H1 (cell line): ENCODE measurements at regions not wholly inside any gene's neighbourhood (a gene's known extent, or its start where the extent isn't known, plus 50 kb on each side); places are given as distances from the start of the nearest gene placed in this dataset.

Experiments used
- CTCF ChIA-PET: fragments of 300-600 bp; sonication (Branson Sonifier 250); formaldehyde crosslinking; loops from one replicate; lab custom pipeline; 2021; ENCODE audit not compliant: partially characterized antibody; lab: Charles Lee
- POLR2A ChIA-PET: fragments of 300-600 bp; sonication (Branson Sonifier 250); formaldehyde crosslinking; loops from one replicate; lab custom pipeline; 2021; ENCODE audit warnings: inconsistent platforms; ENCODE audit not compliant: partially characterized antibody; lab: Charles Lee
- DNase-seq, 2 experiments: peaks; one replicate each; pipeline versions ENCODE4 v3.0.0 to v3.0.0-alpha.2; 2010 to 2022; ENCODE audit warnings: low spot score in 2 of 2, low read depth in 1 of 2, mixed read lengths in 1 of 2
- FAIRE-seq: peaks from 2 replicates; lab custom pipeline; 2011; peaks lifted over from hg19 to GRCh38; lab: Jason Lieb, UNC
- H2AFZ ChIP-seq: 2 replicates; pipeline ENCODE4 v1.8.1; 2012; ENCODE audit warnings: low read length, inconsistent platforms
- H2AK5ac ChIP-seq: 2 replicates; pipeline ENCODE4 v1.6.1; 2013; ENCODE audit warnings: low read depth, low read length
- H2BK120ac ChIP-seq: replicated peaks from 2 replicates; pipeline ENCODE3; 2013; ENCODE audit warnings: low read depth, low read length, inconsistent platforms
- H2BK12ac ChIP-seq: 2 replicates; pipeline ENCODE4 v1.6.1; 2013; ENCODE audit warnings: low read depth, low read length
- H2BK15ac ChIP-seq: 2 replicates; pipeline ENCODE4 v1.6.1; 2013; ENCODE audit warnings: low read length
- H2BK20ac ChIP-seq: 2 replicates; pipeline ENCODE4 v1.6.1; 2013; ENCODE audit warnings: low read length
- H2BK5ac ChIP-seq: 2 replicates; pipeline ENCODE4 v1.6.1; 2013; ENCODE audit warnings: low read depth, low read length
- H3K14ac ChIP-seq: 2 replicates; pipeline ENCODE4 v1.6.1; 2013; ENCODE audit warnings: inconsistent platforms; ENCODE audit not compliant: insufficient read length
- H3K18ac ChIP-seq: 2 replicates; pipeline ENCODE4 v1.6.1; 2013; ENCODE audit warnings: low read length; ENCODE audit errors: extremely low read depth
- H3K23ac ChIP-seq: 2 replicates; pipeline ENCODE4 v1.6.1; 2013; ENCODE audit warnings: inconsistent platforms; ENCODE audit not compliant: insufficient read length
- H3K23me2 ChIP-seq: 2 replicates; pipeline ENCODE4 v1.6.1; 2013; ENCODE audit warnings: low read depth, low read length
- H3K27ac ChIP-seq: 2 replicates; pipeline ENCODE4 v1.6.1; 2011; ENCODE audit warnings: low read depth, low read length, inconsistent platforms
- H3K27me3 ChIP-seq, 4 experiments: replicated peaks in 1 of 4; 1 replicate in 1 of 4; 2 replicates in 3 of 4; pipeline versions ENCODE4 v1.6.1 to v1.8.1; 2011 to 2013; ENCODE audit warnings: low read length in 3 of 4, mild to moderate bottlenecking in 3 of 4, inconsistent platforms in 2 of 4, mixed read lengths in 2 of 4, moderate library complexity in 1 of 4; ENCODE audit not compliant: control insufficient read depth in 3 of 4, insufficient read depth in 3 of 4; ENCODE audit errors: extremely low read depth in 1 of 4
- H3K36me3 ChIP-seq, 4 experiments: 2 replicates each; pipeline versions ENCODE4 v1.6.1 to v1.8.1; 2011 to 2013; ENCODE audit warnings: mild to moderate bottlenecking in 4 of 4, low read length in 3 of 4, moderate library complexity in 2 of 4, control low read depth in 1 of 4, inconsistent platforms in 1 of 4; ENCODE audit not compliant: insufficient read depth in 4 of 4, control insufficient read depth in 2 of 4
- H3K4ac ChIP-seq: replicated peaks from 2 replicates; pipeline ENCODE3; 2013; ENCODE audit warnings: low read length, low read depth, mixed read lengths, inconsistent platforms; ENCODE audit not compliant: insufficient read length
- H3K4me1 ChIP-seq, 4 experiments: replicated peaks in 1 of 4; 1 replicate in 1 of 4; 2 replicates in 3 of 4; pipeline versions ENCODE4 v1.6.1 to v1.8.1; 2011 to 2013; ENCODE audit warnings: low read length in 3 of 4, inconsistent platforms in 2 of 4, mixed read lengths in 1 of 4; ENCODE audit not compliant: insufficient read depth in 4 of 4, control insufficient read depth in 3 of 4
- H3K4me2 ChIP-seq, 2 experiments: 2 replicates each; pipeline versions ENCODE4 v1.6.1 to v1.8.1; 2011 to 2013; ENCODE audit warnings: low read depth in 2 of 2, low read length in 2 of 2, control low read depth in 1 of 2, inconsistent platforms in 1 of 2, mild to moderate bottlenecking in 1 of 2; ENCODE audit not compliant: insufficient read depth in 1 of 2
- H3K4me3 ChIP-seq, 4 experiments: fragments of 200-600, 300-600 bp in 1 of 4; sonication (generic), shearing (Covaris generic), sonication (Bioruptor Twin) in 1 of 4; 2 replicates each; pipeline versions ENCODE4 v1.5.1 to v1.8.1; 2011 to 2016; ENCODE audit warnings: low read length in 4 of 4, low read depth in 3 of 4, control low read depth in 2 of 4, inconsistent platforms in 2 of 4, mild to moderate bottlenecking in 2 of 4, mixed read lengths in 1 of 4, moderate library complexity in 1 of 4; ENCODE audit not compliant: insufficient read depth in 2 of 4; ENCODE audit errors: extremely low read depth in 1 of 4
- H3K56ac ChIP-seq: replicated peaks from 2 replicates; pipeline ENCODE3; 2013; ENCODE audit warnings: low read depth, mild to moderate bottlenecking, mixed read lengths, low read length, inconsistent platforms; ENCODE audit not compliant: insufficient read length
- H3K79me1 ChIP-seq: 2 replicates; pipeline ENCODE4 v1.6.1; 2013; ENCODE audit warnings: low read depth, low read length, control low read depth
- H3K79me2 ChIP-seq, 2 experiments: 2 replicates each; pipeline versions ENCODE4 v1.6.1 to v1.8.1; 2012 to 2013; ENCODE audit warnings: low read length in 2 of 2, mild to moderate bottlenecking in 2 of 2, inconsistent platforms in 1 of 2; ENCODE audit not compliant: insufficient read depth in 2 of 2, control insufficient read depth in 1 of 2
- H3K9ac ChIP-seq, 4 experiments: replicated peaks in 1 of 4; 1 replicate in 1 of 4; 2 replicates in 3 of 4; pipeline versions ENCODE4 v1.6.1 to v1.8.1; 2011 to 2013; ENCODE audit warnings: low read depth in 3 of 4, low read length in 3 of 4, control low read depth in 2 of 4, mild to moderate bottlenecking in 2 of 4, moderate library complexity in 2 of 4, inconsistent platforms in 1 of 4; ENCODE audit errors: extremely low read depth in 1 of 4
- H3K9me3 ChIP-seq, 2 experiments: 2 replicates each; pipeline versions ENCODE4 v1.6.1 to v1.8.1; 2012 to 2013; ENCODE audit warnings: mild to moderate bottlenecking in 2 of 2, moderate library complexity in 2 of 2, control low read depth in 1 of 2, inconsistent platforms in 1 of 2, low read depth in 1 of 2, low read length in 1 of 2, mixed read lengths in 1 of 2; ENCODE audit not compliant: insufficient read depth in 2 of 2
- H4K20me1 ChIP-seq, 2 experiments: replicated peaks in 1 of 2; 2 replicates each; pipeline versions ENCODE3 to v1.8.1; 2011 to 2013; ENCODE audit warnings: inconsistent platforms in 2 of 2, low read length in 2 of 2, mild to moderate bottlenecking in 1 of 2; ENCODE audit not compliant: insufficient read depth in 2 of 2, control insufficient read depth in 1 of 2
- H4K5ac ChIP-seq: 2 replicates; pipeline ENCODE4 v1.6.1; 2013; ENCODE audit warnings: low read length, low read depth, mixed read lengths, inconsistent platforms; ENCODE audit not compliant: insufficient read length
- H4K8ac ChIP-seq: 2 replicates; pipeline ENCODE4 v1.8.0; 2013; ENCODE audit warnings: mild to moderate bottlenecking, moderate library complexity, low read length, inconsistent platforms; ENCODE audit not compliant: insufficient read depth; ENCODE audit errors: extremely low read depth
- H4K91ac ChIP-seq: replicated peaks from 2 replicates; pipeline ENCODE3; 2013; ENCODE audit warnings: low read length, mixed read lengths, inconsistent platforms; ENCODE audit not compliant: insufficient read length
- BCL11A ChIP-seq, 2 experiments: IDR thresholded peaks; one replicate each; pipeline ENCODE4 v1.6.1; 2011; ENCODE audit warnings: low read depth in 2 of 2, low read length in 2 of 2, mild to moderate bottlenecking in 2 of 2
- CREB1 ChIP-seq: IDR thresholded peaks from 2 replicates; pipeline ENCODE4 v1.6.1; 2012; ENCODE audit warnings: inconsistent platforms
- CTBP2 ChIP-seq: IDR thresholded peaks from 2 replicates; pipeline ENCODE4 v1.7.0; 2011; ENCODE audit warnings: borderline replicate concordance, mild to moderate bottlenecking, moderate library complexity, mixed read lengths, low read length; ENCODE audit not compliant: insufficient read depth, insufficient read length
- PHF8 ChIP-seq: fragments of 200-600 bp; sonication (generic); conservative IDR thresholded peaks from 2 replicates; pipeline ENCODE4 v1.7.1; 2012; ENCODE audit warnings: low read depth, mild to moderate bottlenecking, inconsistent platforms, low read length, moderate library complexity
- RFX5 ChIP-seq: IDR thresholded peaks from 2 replicates; pipeline ENCODE4 v1.6.1; 2011; ENCODE audit warnings: low read depth, low read length, improper control_type of control experiment, borderline replicate concordance
- SP4 ChIP-seq: IDR thresholded peaks from 2 replicates; pipeline ENCODE4 v1.6.1; 2012; ENCODE audit warnings: low read length, inconsistent platforms
- TAF1 ChIP-seq: IDR thresholded peaks from 2 replicates; pipeline ENCODE4 v1.6.1; 2011; ENCODE audit warnings: mild to moderate bottlenecking, low read depth, low read length
- TBP ChIP-seq: IDR thresholded peaks from 2 replicates; pipeline ENCODE4 v1.6.1; 2011; ENCODE audit warnings: low read depth, low read length, improper control_type of control experiment
- WGBS, 2 experiments: shearing (Covaris generic) in 1 of 2; methylation state at CpG; one replicate each; pipeline versions ENCODE4 v1.1.6 to v1.1.7; 2013 to 2015; ENCODE audit warnings: low lambda C conversion rate in 2 of 2, mixed read lengths in 2 of 2, inconsistent platforms in 1 of 2, low coverage in 1 of 2, missing lambda C conversion rate in 1 of 2; ENCODE audit not compliant: insufficient replicate concordance in 2 of 2, insufficient coverage in 1 of 2, insufficient read length in 1 of 2; ENCODE audit errors: extremely low coverage in 1 of 2, missing lambda C conversion rate in 1 of 2; 5-methylcytosine and 5-hydroxymethylcytosine counted together
- TF ChIP-seq, protein P1 (sequence below): IDR thresholded peaks from 2 replicates; pipeline ENCODE4 v1.6.1; 2012; ENCODE audit warnings: low read length, inconsistent platforms

DNA sequence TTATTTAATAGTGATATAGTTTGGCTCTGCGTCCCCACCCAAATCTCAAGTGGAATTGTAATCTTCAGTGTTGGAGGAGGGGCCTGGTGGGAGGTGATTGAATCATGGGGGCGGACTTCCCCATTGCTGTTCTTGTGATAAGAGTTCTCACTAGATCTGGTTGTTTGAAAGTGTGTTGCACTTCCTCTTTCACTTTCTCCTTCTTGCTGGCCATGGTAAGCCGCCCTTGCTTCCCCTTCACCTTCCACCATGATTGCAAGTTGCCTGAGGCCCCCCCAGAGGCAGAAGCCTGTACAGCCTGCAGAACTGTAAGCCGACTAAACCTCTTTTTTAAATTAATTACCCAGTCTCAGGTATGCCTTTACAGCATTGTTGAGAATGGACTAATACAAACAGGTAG is 101.4 kb downstream of the MTPAP start:
- Histone ChIP-seq H3K79me2 (no peaks in the 10 kb centered on the region), H2BK15ac (no peak overlapping the region), H3K27ac (no peak overlapping the region), H3K27me3 (no peaks in the 10 kb centered on the region), H2BK5ac (no peak overlapping the region), H2AK5ac (no peak overlapping the region), H3K9me3 (no peaks in the 10 kb centered on the region), H2BK20ac (no peak overlapping the region), H4K20me1 (no peaks in the 10 kb centered on the region), H3K9ac (no peak overlapping the region), H4K5ac (no peak overlapping the region), H2BK120ac (no peak overlapping the region), H3K23me2 (no peaks in the 10 kb centered on the region), H4K8ac (no peak overlapping the region), H3K4me2 (no peak overlapping the region), H3K4me3 (no peak overlapping the region), H3K23ac (no peak overlapping the region), H3K14ac (no peak overlapping the region), H3K4ac (no peak overlapping the region), H3K4me1 (no peaks in the 10 kb centered on the region), H4K91ac (no peak overlapping the region), H3K36me3 (no peaks in the 10 kb centered on the region), H2BK12ac (no peak overlapping the region), H2AFZ (no peak overlapping the region), H3K79me1 (no peaks in the 10 kb centered on the region), H3K18ac (no peak overlapping the region), H3K56ac (no peak overlapping the region)
- ChIA-PET CTCF (interaction anchor here (1.0 to 1.5 kb wide), 5 partner anchors 9 to 250 kb away, joined by 3 to 5 read pairs (median 3); no protein-coding TSS in a partner anchor), POLR2A (no interaction called here)
- FAIRE-seq (no peak), DNase-seq (no peak)
- WGBS, 2 experiments: 88% methylated on average over 4 of the region's 4 CpGs; no CpG with 5 or more reads in 1 of the 2 experiments
- TF ChIP-seq, protein P1, sequence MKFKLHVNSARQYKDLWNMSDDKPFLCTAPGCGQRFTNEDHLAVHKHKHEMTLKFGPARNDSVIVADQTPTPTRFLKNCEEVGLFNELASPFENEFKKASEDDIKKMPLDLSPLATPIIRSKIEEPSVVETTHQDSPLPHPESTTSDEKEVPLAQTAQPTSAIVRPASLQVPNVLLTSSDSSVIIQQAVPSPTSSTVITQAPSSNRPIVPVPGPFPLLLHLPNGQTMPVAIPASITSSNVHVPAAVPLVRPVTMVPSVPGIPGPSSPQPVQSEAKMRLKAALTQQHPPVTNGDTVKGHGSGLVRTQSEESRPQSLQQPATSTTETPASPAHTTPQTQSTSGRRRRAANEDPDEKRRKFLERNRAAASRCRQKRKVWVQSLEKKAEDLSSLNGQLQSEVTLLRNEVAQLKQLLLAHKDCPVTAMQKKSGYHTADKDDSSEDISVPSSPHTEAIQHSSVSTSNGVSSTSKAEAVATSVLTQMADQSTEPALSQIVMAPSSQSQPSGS: no peak
- no peak for TF ChIP-seq CTBP2
- no peak for TF ChIP-seq BCL11A (IDR thresholded peaks at IDR 0.05; ENCODE audit: low read depth in 2 of 2, low read length in 2 of 2)
- no peak for TF ChIP-seq RFX5
- no peak for TF ChIP-seq PHF8
- no peak for TF ChIP-seq SP4
- no peak for TF ChIP-seq TAF1
- TF ChIP-seq CREB1: no peak
- no peak for TF ChIP-seq TBP
